HepG2 (cell line): ENCODE measurements at regions not wholly inside any gene's neighbourhood (a gene's known extent, or its start where the extent isn't known, plus 50 kb on each side); places are given as distances from the start of the nearest gene placed in this dataset.

Experiments
- ATAC-seq: fragments of 200-7000 bp; cut with Tn5 transposase; 3 replicates; pipeline ENCODE4 v1.9.1; 2020; ENCODE audit warnings: mild to moderate bottlenecking, moderate library complexity
- BruUV-seq: library from RNA; stranded (reverse); fragments of 400-500 nt; replicated peaks from 2 replicates; lab custom pipeline; 2021; lab: Mats Ljungman, UMichigan
- CTCF ChIA-PET: fragments of 300-600 bp; formaldehyde crosslinking; extraction: SDS; loops from one replicate; lab custom pipeline; 2021; ENCODE audit warnings: low total read pairs, inconsistent platforms, low intra/inter-chr PET ratio; lab: Yijun Ruan, JAX
- POLR2A ChIA-PET: fragments of 350-600 bp; sonication (Branson Sonifier 250); formaldehyde crosslinking; loops from one replicate; lab custom pipeline; 2020; ENCODE audit warnings: antibody characterized with exemption, inconsistent platforms; lab: Yijun Ruan, JAX
- DNase-seq: peaks from one replicate; pipeline ENCODE4 v3.0.0-alpha.2; 2015; ENCODE audit warnings: low spot score
- FAIRE-seq: peaks from 3 replicates; lab custom pipeline; 2011; peaks lifted over from hg19 to GRCh38; lab: Jason Lieb, UNC
- H2AFZ ChIP-seq: one replicate; pipeline ENCODE4 v1.6.1; 2011; ENCODE audit warnings: low read length, inconsistent platforms
- H3K27ac ChIP-seq: fragments of 300-600 bp; 3 replicates; pipeline ENCODE4 v1.8.0; 2011; ENCODE audit warnings: mixed run types, mild to moderate bottlenecking, mixed read lengths, low read length, inconsistent platforms; ENCODE audit not compliant: insufficient read depth; ENCODE audit errors: extremely low read length
- H3K27me3 ChIP-seq, 2 experiments: fragments of 200-600 bp in 1 of 2; 2 replicates in 1 of 2; 3 replicates in 1 of 2; pipeline versions ENCODE4 v1.6.0 to v1.8.0; 2011; ENCODE audit warnings: low read length in 2 of 2, mild to moderate bottlenecking in 2 of 2, moderate library complexity in 2 of 2, inconsistent platforms in 1 of 2; ENCODE audit not compliant: insufficient read depth in 2 of 2, control insufficient read depth in 1 of 2
- H3K36me3 ChIP-seq, 2 experiments: fragments of 200-600 bp in 1 of 2; replicated peaks in 1 of 2; 2 replicates in 1 of 2; 3 replicates in 1 of 2; pipeline versions ENCODE4 v1.5.1 to v1.8.0; 2011; ENCODE audit warnings: low read length in 2 of 2, inconsistent platforms in 1 of 2; ENCODE audit not compliant: insufficient read depth in 2 of 2, control insufficient read depth in 1 of 2
- H3K4me1 ChIP-seq: 2 replicates; pipeline ENCODE4 v1.5.1; 2012; ENCODE audit warnings: low read length, inconsistent platforms; ENCODE audit not compliant: insufficient read depth
- H3K4me2 ChIP-seq: 2 replicates; pipeline ENCODE4 v1.6.0; 2011; ENCODE audit warnings: low read depth, low read length, inconsistent platforms
- H3K4me3 ChIP-seq, 3 experiments: fragments of 200-600 bp in 1 of 3; sonication (generic), shearing (Covaris generic) in 1 of 3; replicated peaks in 1 of 3; 2 replicates each; pipeline ENCODE4 v1.5.1; 2011 to 2016; ENCODE audit warnings: low read length in 3 of 3, inconsistent platforms in 2 of 3, low read depth in 2 of 3, mild to moderate bottlenecking in 2 of 3, control low read depth in 1 of 3, mixed read lengths in 1 of 3; ENCODE audit not compliant: insufficient read depth in 1 of 3
- H3K79me2 ChIP-seq: one replicate; pipeline ENCODE4 v1.6.1; 2011; ENCODE audit warnings: low read length, inconsistent platforms; ENCODE audit not compliant: insufficient read depth
- H3K9ac ChIP-seq: 2 replicates; pipeline ENCODE4 v1.6.0; 2011; ENCODE audit warnings: mild to moderate bottlenecking, low read depth, low read length, inconsistent platforms; ENCODE audit not compliant: insufficient read depth
- H3K9me3 ChIP-seq: 2 replicates; pipeline ENCODE4 v1.5.1; 2012; ENCODE audit warnings: mild to moderate bottlenecking, low read length
- H4K20me1 ChIP-seq: 2 replicates; pipeline ENCODE4 v1.6.0; 2011; ENCODE audit warnings: inconsistent platforms, mild to moderate bottlenecking, low read length, moderate library complexity; ENCODE audit not compliant: insufficient read depth
- BHLHE40 ChIP-seq: IDR thresholded peaks from 2 replicates; pipeline ENCODE4 v1.6.1; 2011; ENCODE audit warnings: low read length, improper control_type of control experiment
- CEBPB ChIP-seq: IDR thresholded peaks from 2 replicates; pipeline ENCODE4 v1.6.1; 2011; ENCODE audit warnings: low read depth, low read length, improper control_type of control experiment, borderline replicate concordance
- ELF3 ChIP-seq: IDR thresholded peaks from 2 replicates; pipeline ENCODE4 v1.6.1; 2016; ENCODE audit warnings: missing genetic modification reagents, missing compliant biosample characterization
- ETV6 ChIP-seq: sonication (generic); formaldehyde crosslinking; conservative IDR thresholded peaks from 2 replicates; pipeline ENCODE4 v1.4.0; 2020; ENCODE audit warnings: missing genetic modification reagents
- HNRNPL ChIP-seq: fragments of 200-400 bp; formaldehyde crosslinking; IDR thresholded peaks from 2 replicates; pipeline ENCODE4 v1.6.1; 2017; ENCODE audit warnings: mild to moderate bottlenecking, low read depth, low read length
- HOXA3 ChIP-seq: sonication (generic); formaldehyde crosslinking; IDR thresholded peaks from 2 replicates; pipeline ENCODE4 v1.5.0; 2020; ENCODE audit warnings: missing genetic modification reagents
- IRF1 ChIP-seq: sonication (generic); formaldehyde crosslinking; IDR thresholded peaks from 2 replicates; pipeline ENCODE4 v1.4.0; 2020; ENCODE audit warnings: low read depth, mild to moderate bottlenecking, missing genetic modification reagents
- NBN ChIP-seq: fragments of 450-650 bp; conservative IDR thresholded peaks from 2 replicates; pipeline ENCODE4 v1.6.1; 2017
- NFATC3 ChIP-seq: sonication (generic); formaldehyde crosslinking; IDR thresholded peaks from 2 replicates; pipeline ENCODE4 v1.5.1; 2020; ENCODE audit warnings: mild to moderate bottlenecking, missing genetic modification reagents
- SKI ChIP-seq: fragments of 450-650 bp; IDR thresholded peaks from one replicate; pipeline ENCODE4 v1.6.1; 2018; ENCODE audit warnings: mild to moderate bottlenecking; ENCODE audit not compliant: partially characterized antibody
- ZBTB33 ChIP-seq: sonication (generic); formaldehyde crosslinking; IDR thresholded peaks from 2 replicates; pipeline ENCODE4 v1.4.0; 2020; ENCODE audit warnings: missing genetic modification reagents
- ZNF253 ChIP-seq: sonication (generic); formaldehyde crosslinking; IDR thresholded peaks from 2 replicates; pipeline ENCODE4 v1.8.0; 2022; ENCODE audit warnings: mild to moderate bottlenecking, missing genetic modification reagents, borderline replicate concordance
- ZNF30 ChIP-seq: sonication (generic); formaldehyde crosslinking; IDR thresholded peaks from 2 replicates; pipeline ENCODE4 v1.5.0; 2020; ENCODE audit warnings: mild to moderate bottlenecking, missing genetic modification reagents
- ZNF703 ChIP-seq: sonication (generic); formaldehyde crosslinking; IDR thresholded peaks from 2 replicates; pipeline ENCODE4 v1.5.1; 2020; ENCODE audit warnings: missing genetic modification reagents, mild to moderate bottlenecking, moderate library complexity, borderline replicate concordance
- WGBS: methylation state at CpG from one replicate; pipeline ENCODE4 v1.1.6; 2017; ENCODE audit warnings: low lambda C conversion rate; 5-methylcytosine and 5-hydroxymethylcytosine counted together
- in situ Hi-C: cut with HindIII; loops from 2 replicates; pipeline ENCODE4 v1.10.0; 2017; ENCODE audit warnings: low pct_unique_long_range_greater_than_20kb; ENCODE audit not compliant: extremely low pct_ligation_motif_present
- intact Hi-C: fragments of 100-400 bp; cut with micrococcal nuclease; formaldehyde crosslinking; loops from one replicate; pipeline ENCODE4 v1.10.0; 2022; ENCODE audit not compliant: unreplicated experiment
- TF ChIP-seq, protein P1 (sequence below): fragments of 450-650 bp; IDR thresholded peaks from 2 replicates; pipeline ENCODE4 v1.6.1; 2016

DNA sequence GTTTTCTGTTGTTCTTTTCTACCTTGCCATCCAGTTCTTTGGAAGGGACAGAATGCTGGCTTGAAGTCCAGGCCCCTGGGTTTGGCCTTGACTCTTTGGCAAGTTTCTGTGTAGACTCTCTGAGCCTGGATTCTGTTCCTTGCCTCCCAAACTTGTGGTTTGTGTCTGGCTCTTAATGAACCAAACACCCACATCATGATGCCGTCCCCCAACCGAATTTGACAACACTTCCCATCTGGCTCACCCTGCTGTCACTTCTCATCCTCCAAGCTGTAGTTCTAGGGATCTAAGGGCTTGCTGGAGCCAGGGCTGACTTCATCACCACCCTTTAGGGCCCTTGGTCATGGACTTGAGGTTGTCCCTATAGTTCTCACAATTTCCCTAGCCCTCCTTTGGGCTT, 68.9 kb upstream of the CELF4 start:
- no peaks in the 10 kb centered on the region for H3K9me3 ChIP-seq
- in situ Hi-C loops, result no loop called here
- no TSS peak for BruUV-seq
- no peaks in the 10 kb centered on the region for H3K79me2 ChIP-seq
- 0% methylated on average over 2 of the region's 2 CpGs for WGBS
- H3K36me3 ChIP-seq, result no peaks in the 10 kb centered on the region
- H3K4me3 ChIP-seq, result no peak overlapping the region
- no peak overlapping the region for H3K4me2 ChIP-seq
- intact Hi-C loops, result no loop called here
- no peak for ATAC-seq
- H3K9ac ChIP-seq, result no peak overlapping the region
- no peak for TF ChIP-seq BHLHE40
- TF ChIP-seq, protein P1, sequence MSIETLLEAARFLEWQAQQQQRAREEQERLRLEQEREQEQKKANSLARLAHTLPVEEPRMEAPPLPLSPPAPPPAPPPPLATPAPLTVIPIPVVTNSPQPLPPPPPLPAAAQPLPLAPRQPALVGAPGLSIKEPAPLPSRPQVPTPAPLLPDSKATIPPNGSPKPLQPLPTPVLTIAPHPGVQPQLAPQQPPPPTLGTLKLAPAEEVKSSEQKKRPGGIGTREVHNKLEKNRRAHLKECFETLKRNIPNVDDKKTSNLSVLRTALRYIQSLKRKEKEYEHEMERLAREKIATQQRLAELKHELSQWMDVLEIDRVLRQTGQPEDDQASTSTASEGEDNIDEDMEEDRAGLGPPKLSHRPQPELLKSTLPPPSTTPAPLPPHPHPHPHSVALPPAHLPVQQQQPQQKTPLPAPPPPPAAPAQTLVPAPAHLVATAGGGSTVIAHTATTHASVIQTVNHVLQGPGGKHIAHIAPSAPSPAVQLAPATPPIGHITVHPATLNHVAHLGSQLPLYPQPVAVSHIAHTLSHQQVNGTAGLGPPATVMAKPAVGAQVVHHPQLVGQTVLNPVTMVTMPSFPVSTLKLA, result no peak
- TF ChIP-seq NBN, result no peak
- TF ChIP-seq ZNF30 (CRISPR knock-in tag), result no peak
- no peak for TF ChIP-seq ZNF253
- no peak for TF ChIP-seq IRF1 (CRISPR knock-in tag)
- no peak for TF ChIP-seq ELF3 (CRISPR knock-in tag)
- POLR2A ChIA-PET, result no interaction called here
- H2AFZ ChIP-seq, result no peak overlapping the region
- H3K27me3 ChIP-seq, result no peaks in the 10 kb centered on the region
- FAIRE-seq, result no peak
- CTCF ChIA-PET, result no interaction called here
- no peaks in the 10 kb centered on the region for H4K20me1 ChIP-seq
- H3K27ac ChIP-seq, result no peak overlapping the region
- DNase-seq, result no peak
- H3K4me1 ChIP-seq, result no peaks in the 10 kb centered on the region

DNA sequence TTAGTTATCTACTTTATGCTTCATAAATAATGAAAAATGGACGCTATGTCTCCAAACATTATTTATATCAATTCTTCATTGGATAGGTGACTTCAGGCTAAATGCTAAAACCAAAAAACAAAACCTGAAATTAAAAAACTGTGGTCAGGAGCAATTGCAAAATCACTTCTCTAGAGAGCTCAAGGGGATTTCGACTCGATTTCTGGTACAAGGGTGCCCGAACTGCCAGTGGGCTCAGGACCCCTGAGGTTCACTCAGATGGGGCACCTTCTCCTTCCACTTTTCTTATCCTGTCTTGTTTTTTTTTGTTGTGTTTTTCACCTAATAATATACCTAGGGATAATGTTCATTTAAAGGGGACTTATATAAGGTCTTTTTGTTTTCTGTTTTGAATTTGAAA, 65.8 kb upstream of the CELF4 start:
- Histone ChIP-seq H4K20me1 (no peaks in the 10 kb centered on the region), H3K36me3 (no peaks in the 10 kb centered on the region), H3K9me3 (no peaks in the 10 kb centered on the region), H3K9ac (no peak overlapping the region), H3K4me1 (no peaks in the 10 kb centered on the region), H3K4me2 (no peak overlapping the region), H2AFZ (no peak overlapping the region), H3K27me3 (no peaks in the 10 kb centered on the region), H3K4me3 (no peak overlapping the region), H3K79me2 (no peaks in the 10 kb centered on the region), H3K27ac (no peak overlapping the region)
- ChIA-PET POLR2A (no interaction called here), CTCF (no interaction called here)
- 6% methylated on average over 4 of the region's 4 CpGs for WGBS
- TF ChIP-seq HOXA3 (no peak), SKI (no peak), ZBTB33 (no peak), CEBPB (peak; percentile 71), ZNF703 (no peak), HNRNPL (no peak), NFATC3 (no peak), ETV6 (CRISPR knock-in tag) (no peak)
- FAIRE-seq, result no peak
- intact Hi-C loops, result no loop called here
- no TSS peak for BruUV-seq
- no peak for ATAC-seq
- no peak for DNase-seq
- in situ Hi-C loops, result no loop called here
